ENCODE measurements at regions not wholly inside any gene's neighbourhood (a gene's known extent, or its start where the extent isn't known, plus 50 kb on each side); places are given as distances from the start of the nearest gene placed in this dataset.
"Not testable (repeated sequence)": the region's sequence is repeated elsewhere in the genome, so short reads cannot be mapped to it uniquely, and the experiment has no call there.

DNA sequence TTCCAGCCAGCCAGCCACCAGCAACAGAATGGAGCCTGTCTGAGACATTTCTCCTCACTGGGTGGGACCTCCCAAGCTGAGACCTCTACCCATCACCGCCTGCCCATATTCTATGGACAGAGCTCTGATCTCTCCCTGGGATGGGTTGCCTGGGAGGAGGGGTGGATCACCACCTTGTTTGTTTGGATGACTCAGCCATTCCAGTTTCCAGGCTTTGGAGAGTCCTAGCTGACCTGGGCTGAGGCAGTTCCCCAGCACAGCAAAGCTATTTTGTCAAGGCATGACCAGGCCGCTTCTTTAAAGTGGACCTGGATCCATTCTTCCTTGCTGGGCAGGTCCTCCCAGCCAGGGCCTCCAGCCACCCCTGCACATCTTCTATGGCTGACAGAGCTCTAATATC lies 982.3 kb downstream of the DNAJB9 start:
- Histone ChIP-seq H3K9me3 (ENCODE audit: control insufficient read depth in 1 of 2, low read length in 2 of 2) (no peaks in the 10 kb centered on the region), H3K27me3 (ENCODE audit: insufficient read depth, low read length) (no peaks in the 10 kb centered on the region), H3K36me3 (ENCODE audit: insufficient read depth, low read length) (no peaks in the 10 kb centered on the region), H3K4me3 (ENCODE audit: low read length in 2 of 2) (no peak overlapping the region), H3K4me1 (ENCODE audit: insufficient read depth, low read length) (no peaks in the 10 kb centered on the region), H3K27ac (ENCODE audit: low read depth, low read length) (no peak overlapping the region)
- intact Hi-C loops (cut with micrococcal nuclease): no loop called here
- H3K4me1 Mint-ChIP-seq: no peaks in the 10 kb centered on the region
- CTCF ChIA-PET (ENCODE audit: partially characterized antibody): no interaction called here
- no peaks in the 10 kb centered on the region for H3K36me3 Mint-ChIP-seq
- POLR2A ChIA-PET (ENCODE audit: partially characterized antibody): no interaction called here
- no peak overlapping the region for H3K4me3 Mint-ChIP-seq
- no peak for DNase-seq
- peaks cover 2 to 29% (median 7%) of the 10 kb centered on the region in 8 donors for H3K9me3 Mint-ChIP-seq
- no peak overlapping the region for H3K27ac Mint-ChIP-seq
- H3K27me3 Mint-ChIP-seq: no peaks in the 10 kb centered on the region

- no peaks in the 10 kb centered on the region for H3K27me3 Mint-ChIP-seq
- no peaks in the 10 kb centered on the region for H3K4me1 Mint-ChIP-seq
- no peak overlapping the region for H3K27ac Mint-ChIP-seq
- no peaks in the 10 kb centered on the region for H3K9me3 ChIP-seq (ENCODE audit: control insufficient read depth in 1 of 2, low read length in 2 of 2)
- H3K4me3 ChIP-seq (ENCODE audit: low read length in 2 of 2): no peak overlapping the region
- H3K4me1 ChIP-seq (ENCODE audit: insufficient read depth, low read length): no peaks in the 10 kb centered on the region
- intact Hi-C loops (cut with micrococcal nuclease): no loop called here
- H3K36me3 Mint-ChIP-seq: no peaks in the 10 kb centered on the region
- DNase-seq: no peak
- no peaks in the 10 kb centered on the region for H3K27me3 ChIP-seq (ENCODE audit: insufficient read depth, low read length)
- CTCF ChIA-PET (ENCODE audit: partially characterized antibody): no interaction called here
- H3K9me3 Mint-ChIP-seq: peaks cover 0 to 11% (median 2%) of the 10 kb centered on the region in 8 donors
- no peak overlapping the region for H3K4me3 Mint-ChIP-seq
- no peaks in the 10 kb centered on the region for H3K36me3 ChIP-seq (ENCODE audit: insufficient read depth, low read length)
- POLR2A ChIA-PET (ENCODE audit: partially characterized antibody): no interaction called here
- H3K27ac ChIP-seq (ENCODE audit: low read depth, low read length): no peak overlapping the region
Measured at GRCh38 chr7:109577265-109577664, 1007.6 kb downstream of the DNAJB9 start.

DNA sequence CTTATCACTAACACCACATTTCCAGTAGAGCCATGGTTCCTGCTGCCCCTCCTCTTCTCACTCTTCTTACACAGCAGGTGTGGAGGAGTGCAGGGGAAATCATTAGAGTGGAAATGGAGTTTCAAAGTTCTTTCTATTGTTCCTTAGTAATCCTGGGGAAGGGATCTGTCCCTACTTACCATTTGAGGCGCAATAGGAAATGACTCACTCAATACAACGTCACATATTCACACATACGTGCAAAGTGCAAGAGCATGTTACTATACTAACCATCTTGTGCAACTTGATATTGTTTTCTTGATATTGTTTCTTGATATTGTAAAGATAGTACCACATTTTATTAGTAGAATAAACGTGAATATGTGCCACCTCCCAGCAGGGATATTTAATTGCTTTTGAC lies 1010.2 kb downstream of the DNAJB9 start:
- POLR2A ChIA-PET (ENCODE audit: partially characterized antibody): no interaction called here

GRCh38 chr7:109582211-109582610 lies 1012.5 kb downstream of the DNAJB9 start:
- Mint-ChIP-seq H3K27me3 (no peaks in the 10 kb centered on the region), H3K9me3 (peaks cover 0 to 13% (median 9%) of the 10 kb centered on the region in 8 donors), H3K4me1 (no peaks in the 10 kb centered on the region), H3K36me3 (no peaks in the 10 kb centered on the region), H3K4me3 (no peak overlapping the region), H3K27ac (no peak overlapping the region)
- peak in 1 of 5 donors; percentile 2 for DNase-seq
- no peaks in the 10 kb centered on the region for H3K36me3 ChIP-seq (ENCODE audit: insufficient read depth, low read length)
- H3K4me1 ChIP-seq (ENCODE audit: insufficient read depth, low read length): no peaks in the 10 kb centered on the region
- intact Hi-C loops (cut with micrococcal nuclease): no loop called here
- ChIA-PET POLR2A (ENCODE audit: partially characterized antibody) (no interaction called here), CTCF (ENCODE audit: partially characterized antibody) (no interaction called here)
- no peaks in the 10 kb centered on the region for H3K27me3 ChIP-seq (ENCODE audit: insufficient read depth, low read length)
- no peaks in the 10 kb centered on the region for H3K9me3 ChIP-seq (ENCODE audit: control insufficient read depth in 1 of 2, low read length in 2 of 2)
- H3K4me3 ChIP-seq (ENCODE audit: low read length in 2 of 2): peak overlapping the region in 1 of 2 donors; percentile 15
- no peak overlapping the region for H3K27ac ChIP-seq (ENCODE audit: low read depth, low read length)

More for the DNA sequence above, 1010.2 kb downstream of the DNAJB9 start:
- no peaks in the 10 kb centered on the region for H3K36me3 Mint-ChIP-seq
- no peak overlapping the region for H3K27ac Mint-ChIP-seq
- no peaks in the 10 kb centered on the region for H3K4me1 Mint-ChIP-seq
- CTCF ChIA-PET (ENCODE audit: partially characterized antibody): no interaction called here
- H3K27me3 ChIP-seq (ENCODE audit: insufficient read depth, low read length): no peaks in the 10 kb centered on the region
- H3K4me3 Mint-ChIP-seq: no peak overlapping the region
- DNase-seq: no peak
- H3K27me3 Mint-ChIP-seq: no peaks in the 10 kb centered on the region
- no peaks in the 10 kb centered on the region for H3K4me1 ChIP-seq (ENCODE audit: insufficient read depth, low read length)
- H3K9me3 ChIP-seq (ENCODE audit: control insufficient read depth in 1 of 2, low read length in 2 of 2): no peaks in the 10 kb centered on the region
- peaks cover 0 to 11% (median 6%) of the 10 kb centered on the region in 8 donors for H3K9me3 Mint-ChIP-seq
- intact Hi-C loops (cut with micrococcal nuclease): no loop called here
- H3K27ac ChIP-seq (ENCODE audit: low read depth, low read length): no peak overlapping the region
- no peak overlapping the region for H3K4me3 ChIP-seq (ENCODE audit: low read length in 2 of 2)
- no peaks in the 10 kb centered on the region for H3K36me3 ChIP-seq (ENCODE audit: insufficient read depth, low read length)

DNA sequence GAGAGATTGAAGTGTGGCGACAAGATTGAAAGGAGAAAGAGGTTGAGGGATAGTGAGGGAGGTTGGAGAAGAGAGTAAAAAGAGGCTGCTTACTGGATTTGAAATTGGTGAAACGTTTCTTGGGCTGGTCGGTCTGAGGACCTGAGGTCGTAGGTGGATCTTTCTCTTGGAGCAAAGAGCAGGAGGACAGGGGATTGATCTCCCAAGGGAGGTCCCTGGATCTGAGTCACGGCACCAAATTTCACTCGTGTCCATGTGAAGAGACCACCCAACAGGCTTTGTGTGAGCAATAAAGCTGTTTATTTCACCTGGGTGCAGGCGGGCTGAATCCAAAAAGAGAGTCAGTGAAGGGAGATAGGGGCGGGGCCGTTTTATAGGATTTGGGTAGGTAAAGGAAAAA lies 1027.3 kb downstream of the DNAJB9 start:
- intact Hi-C loops (cut with micrococcal nuclease); CTCF ChIA-PET (ENCODE audit: partially characterized antibody); H3K4me1 ChIP-seq (ENCODE audit: insufficient read depth, low read length); POLR2A ChIA-PET (ENCODE audit: partially characterized antibody); H3K27me3 ChIP-seq (ENCODE audit: insufficient read depth, low read length); H3K9me3 Mint-ChIP-seq; H3K4me3 ChIP-seq (ENCODE audit: low read length in 2 of 2); H3K4me3 Mint-ChIP-seq; H3K9me3 ChIP-seq (ENCODE audit: control insufficient read depth in 1 of 2, low read length in 2 of 2); H3K36me3 Mint-ChIP-seq; H3K4me1 Mint-ChIP-seq; H3K27me3 Mint-ChIP-seq; H3K36me3 ChIP-seq (ENCODE audit: insufficient read depth, low read length); DNase-seq; H3K27ac ChIP-seq (ENCODE audit: low read depth, low read length); H3K27ac Mint-ChIP-seq: not testable (repeated sequence)

- no peaks in the 10 kb centered on the region for H3K36me3 Mint-ChIP-seq
- H3K4me3 ChIP-seq (ENCODE audit: low read length in 2 of 2): no peak overlapping the region
- H3K27ac Mint-ChIP-seq: no peak overlapping the region
- no peaks in the 10 kb centered on the region for H3K27me3 ChIP-seq (ENCODE audit: insufficient read depth, low read length)
- ChIA-PET CTCF (ENCODE audit: partially characterized antibody) (no interaction called here), POLR2A (ENCODE audit: partially characterized antibody) (no interaction called here)
- intact Hi-C loops (cut with micrococcal nuclease): no loop called here
- DNase-seq: no peak
- H3K9me3 ChIP-seq (ENCODE audit: control insufficient read depth in 1 of 2, low read length in 2 of 2): no peaks in the 10 kb centered on the region
- no peaks in the 10 kb centered on the region for H3K27me3 Mint-ChIP-seq
- no peaks in the 10 kb centered on the region for H3K4me1 ChIP-seq (ENCODE audit: insufficient read depth, low read length)
- no peak overlapping the region for H3K27ac ChIP-seq (ENCODE audit: low read depth, low read length)
- no peaks in the 10 kb centered on the region for H3K36me3 ChIP-seq (ENCODE audit: insufficient read depth, low read length)
- H3K4me3 Mint-ChIP-seq: no peak overlapping the region
- H3K4me1 Mint-ChIP-seq: no peaks in the 10 kb centered on the region
- peaks cover 0 to 8% (median 0%) of the 10 kb centered on the region in 8 donors for H3K9me3 Mint-ChIP-seq
Measured at GRCh38 chr7:109611656-109612055, 1042.0 kb downstream of the DNAJB9 start.

GRCh38 chr7:109616551-109617069 lies 1046.9 kb downstream of the DNAJB9 start:
- no peak for DNase-seq
- Histone ChIP-seq H3K27me3 (ENCODE audit: insufficient read depth, low read length) (no peaks in the 10 kb centered on the region), H3K9me3 (ENCODE audit: control insufficient read depth in 1 of 2, low read length in 2 of 2) (no peaks in the 10 kb centered on the region), H3K4me3 (ENCODE audit: low read length in 2 of 2) (no peak overlapping the region), H3K36me3 (ENCODE audit: insufficient read depth, low read length) (no peaks in the 10 kb centered on the region), H3K27ac (ENCODE audit: low read depth, low read length) (no peak overlapping the region), H3K4me1 (ENCODE audit: insufficient read depth, low read length) (no peaks in the 10 kb centered on the region)
- H3K4me1 Mint-ChIP-seq: no peaks in the 10 kb centered on the region
- POLR2A ChIA-PET (ENCODE audit: partially characterized antibody): no interaction called here
- H3K27ac Mint-ChIP-seq: no peak overlapping the region
- CTCF ChIA-PET (ENCODE audit: partially characterized antibody): no interaction called here
- H3K36me3 Mint-ChIP-seq: no peaks in the 10 kb centered on the region
- no peaks in the 10 kb centered on the region for H3K27me3 Mint-ChIP-seq
- no peak overlapping the region for H3K4me3 Mint-ChIP-seq
- intact Hi-C loops (cut with micrococcal nuclease): no loop called here
- peaks cover 0 to 8% (median 3%) of the 10 kb centered on the region in 8 donors for H3K9me3 Mint-ChIP-seq

DNA sequence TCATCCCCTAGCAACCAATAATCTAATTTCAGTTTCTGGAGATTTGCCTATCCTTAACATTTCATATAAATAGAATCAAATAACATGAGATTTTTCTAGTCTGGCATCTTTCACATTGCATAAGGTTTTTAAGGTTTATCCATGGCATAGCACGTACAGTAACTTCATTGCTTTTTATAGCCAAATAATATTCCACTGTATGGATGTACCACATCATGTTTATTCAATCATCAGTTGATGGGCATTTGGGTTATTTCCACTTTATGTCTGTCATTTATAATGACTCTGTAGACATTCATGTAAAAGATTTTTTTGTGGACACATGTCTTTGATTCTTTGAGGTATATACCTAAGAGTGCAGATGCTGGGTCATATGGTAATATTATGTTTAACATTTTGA lies 1052.6 kb downstream of the DNAJB9 start:
- no peak overlapping the region for H3K27ac ChIP-seq (ENCODE audit: low read depth, low read length)
- ChIA-PET POLR2A (ENCODE audit: partially characterized antibody) (no interaction called here), CTCF (ENCODE audit: partially characterized antibody) (no interaction called here)
- H3K4me3 Mint-ChIP-seq: no peak overlapping the region
- no peaks in the 10 kb centered on the region for H3K4me1 Mint-ChIP-seq
- H3K36me3 Mint-ChIP-seq: no peaks in the 10 kb centered on the region
- intact Hi-C loops (cut with micrococcal nuclease): no loop called here
- peaks cover 0 to 14% (median 5%) of the 10 kb centered on the region in 8 donors for H3K9me3 Mint-ChIP-seq
- H3K27ac Mint-ChIP-seq: no peak overlapping the region
- H3K36me3 ChIP-seq (ENCODE audit: insufficient read depth, low read length): no peaks in the 10 kb centered on the region
- no peak for DNase-seq
- no peak overlapping the region for H3K4me3 ChIP-seq (ENCODE audit: low read length in 2 of 2)
- H3K27me3 Mint-ChIP-seq: no peaks in the 10 kb centered on the region
- H3K27me3 ChIP-seq (ENCODE audit: insufficient read depth, low read length): no peaks in the 10 kb centered on the region
- no peaks in the 10 kb centered on the region for H3K4me1 ChIP-seq (ENCODE audit: insufficient read depth, low read length)
- no peaks in the 10 kb centered on the region for H3K9me3 ChIP-seq (ENCODE audit: control insufficient read depth in 1 of 2, low read length in 2 of 2)
